ENCODE measurements at regions not wholly inside any gene's neighbourhood (a gene's known extent, or its start where the extent isn't known, plus 50 kb on each side); places are given as distances from the start of the nearest gene placed in this dataset.
A peak's percentile ranks its signal among the peaks of the same experiment; 100 is the strongest.

DNA sequence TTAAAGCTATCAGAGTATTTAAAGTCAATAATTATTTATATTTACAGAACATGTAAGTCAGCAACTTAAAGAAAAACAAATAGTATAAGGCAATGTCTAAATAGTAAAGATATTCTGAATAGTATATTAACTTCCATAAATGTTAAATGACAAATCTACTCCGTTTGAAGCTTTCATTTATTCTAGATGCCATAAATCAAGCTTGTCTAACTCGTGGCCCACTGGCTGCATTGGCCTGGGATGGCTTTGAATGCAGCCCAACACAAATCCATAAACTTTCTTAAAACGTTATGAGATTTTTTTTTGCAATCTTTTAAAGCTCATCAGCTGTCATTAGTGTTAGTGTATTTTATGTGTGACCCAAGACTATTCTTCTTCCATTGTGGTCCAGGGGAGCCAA, 1117.1 kb upstream of the PCDH9 start:
- Histone ChIP-seq H3K9me3 (replicated peaks) (peaks cover 16% of the 10 kb centered on the region), H3K4me1 (no peaks in the 10 kb centered on the region), H3K27me3 (ENCODE audit: low read depth) (no peaks in the 10 kb centered on the region), H3K27ac (replicated peaks) (no peak overlapping the region), H3K4me3 (no peak overlapping the region), H3K36me3 (no peaks in the 10 kb centered on the region)
- intact Hi-C loops (cut with micrococcal nuclease), result no loop called here
- no peak for DNase-seq
- TF ChIP-seq, protein P1, sequence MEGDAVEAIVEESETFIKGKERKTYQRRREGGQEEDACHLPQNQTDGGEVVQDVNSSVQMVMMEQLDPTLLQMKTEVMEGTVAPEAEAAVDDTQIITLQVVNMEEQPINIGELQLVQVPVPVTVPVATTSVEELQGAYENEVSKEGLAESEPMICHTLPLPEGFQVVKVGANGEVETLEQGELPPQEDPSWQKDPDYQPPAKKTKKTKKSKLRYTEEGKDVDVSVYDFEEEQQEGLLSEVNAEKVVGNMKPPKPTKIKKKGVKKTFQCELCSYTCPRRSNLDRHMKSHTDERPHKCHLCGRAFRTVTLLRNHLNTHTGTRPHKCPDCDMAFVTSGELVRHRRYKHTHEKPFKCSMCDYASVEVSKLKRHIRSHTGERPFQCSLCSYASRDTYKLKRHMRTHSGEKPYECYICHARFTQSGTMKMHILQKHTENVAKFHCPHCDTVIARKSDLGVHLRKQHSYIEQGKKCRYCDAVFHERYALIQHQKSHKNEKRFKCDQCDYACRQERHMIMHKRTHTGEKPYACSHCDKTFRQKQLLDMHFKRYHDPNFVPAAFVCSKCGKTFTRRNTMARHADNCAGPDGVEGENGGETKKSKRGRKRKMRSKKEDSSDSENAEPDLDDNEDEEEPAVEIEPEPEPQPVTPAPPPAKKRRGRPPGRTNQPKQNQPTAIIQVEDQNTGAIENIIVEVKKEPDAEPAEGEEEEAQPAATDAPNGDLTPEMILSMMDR (IDR thresholded peaks at IDR 0.05; ENCODE audit: borderline replicate concordance), result no peak

- Histone ChIP-seq H3K4me3 (no peak overlapping the region), H3K4me1 (no peaks in the 10 kb centered on the region), H3K9me3 (replicated peaks) (peaks cover 27% of the 10 kb centered on the region), H3K27me3 (ENCODE audit: low read depth) (no peaks in the 10 kb centered on the region), H3K27ac (replicated peaks) (no peak overlapping the region), H3K36me3 (no peaks in the 10 kb centered on the region)
- intact Hi-C loops (cut with micrococcal nuclease), result no loop called here
- TF ChIP-seq, protein P1 (IDR thresholded peaks at IDR 0.05; ENCODE audit: borderline replicate concordance), result no peak
- no peak for DNase-seq
These were observed 1115.9 kb upstream of the PCDH9 start for GRCh38 chr13:68345963-68346531.

DNA sequence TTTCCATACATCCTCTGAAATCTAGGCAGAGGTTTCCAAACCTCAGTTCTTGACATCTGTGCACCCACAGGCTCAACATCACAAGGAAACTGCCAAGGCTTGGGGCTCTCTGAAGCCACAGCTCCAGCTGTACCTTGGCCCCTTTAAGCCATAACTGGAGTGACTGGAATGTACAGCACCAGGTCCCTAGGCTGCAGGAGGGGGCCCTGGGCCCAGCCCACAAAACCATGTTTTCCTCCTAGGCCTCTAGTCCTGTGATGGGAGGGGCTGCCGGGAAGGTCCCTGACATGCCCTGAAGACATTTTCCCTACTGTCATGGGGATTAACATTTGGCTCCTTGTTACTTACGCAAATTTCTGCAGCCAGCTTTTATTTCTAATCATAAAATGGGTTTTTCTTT, 1093.0 kb upstream of the PCDH9 start:
- H3K27ac ChIP-seq (replicated peaks), result no peak overlapping the region
- H3K36me3 ChIP-seq, result no peaks in the 10 kb centered on the region
- intact Hi-C loops (cut with micrococcal nuclease), result no loop called here
- H3K4me3 ChIP-seq, result no peak overlapping the region
- DNase-seq, result no peak
- no peaks in the 10 kb centered on the region for H3K27me3 ChIP-seq (ENCODE audit: low read depth)
- TF ChIP-seq, protein P1 (IDR thresholded peaks at IDR 0.05; ENCODE audit: borderline replicate concordance), result no peak
- peaks cover 36% of the 10 kb centered on the region for H3K9me3 ChIP-seq (replicated peaks)
- H3K4me1 ChIP-seq, result no peaks in the 10 kb centered on the region

GRCh38 chr13:68319384-68319783, 1089.2 kb upstream of the PCDH9 start:
- no peak for DNase-seq
- peaks cover 51% of the 10 kb centered on the region for H3K9me3 ChIP-seq (replicated peaks)
- no peaks in the 10 kb centered on the region for H3K4me1 ChIP-seq
- intact Hi-C loops (cut with micrococcal nuclease), result no loop called here
- H3K27me3 ChIP-seq (ENCODE audit: low read depth), result no peaks in the 10 kb centered on the region
- H3K36me3 ChIP-seq, result no peaks in the 10 kb centered on the region
- H3K4me3 ChIP-seq, result no peak overlapping the region
- no peak overlapping the region for H3K27ac ChIP-seq (replicated peaks)
- TF ChIP-seq, protein P1 (IDR thresholded peaks at IDR 0.05; ENCODE audit: borderline replicate concordance), result no peak

- no peak for DNase-seq
- Histone ChIP-seq H3K27me3 (ENCODE audit: low read depth) (no peaks in the 10 kb centered on the region), H3K27ac (replicated peaks) (no peak overlapping the region), H3K4me3 (no peak overlapping the region), H3K9me3 (replicated peaks) (no peaks in the 10 kb centered on the region), H3K36me3 (no peaks in the 10 kb centered on the region), H3K4me1 (no peaks in the 10 kb centered on the region)
- intact Hi-C loops (cut with micrococcal nuclease), result no loop called here
- TF ChIP-seq, protein P1 (IDR thresholded peaks at IDR 0.05; ENCODE audit: borderline replicate concordance), result peak; percentile 62
These were observed 1074.3 kb upstream of the PCDH9 start for GRCh38 chr13:68304286-68304893.
